VCaP (cell line): ENCODE measurements at regions not wholly inside any gene's neighbourhood (a gene's known extent, or its start where the extent isn't known, plus 50 kb on each side); places are given as distances from the start of the nearest gene placed in this dataset.

Source experiments
- H3K27ac ChIP-seq: fragments of 450-650 bp; 2 replicates; pipeline ENCODE4 v1.5.1; 2017
- CTCF ChIP-seq: fragments of 450-650 bp; conservative IDR thresholded peaks from 2 replicates; pipeline ENCODE4 v1.5.1; 2017; ENCODE audit warnings: mild to moderate bottlenecking, moderate library complexity

GRCh38 chr10:78390817-78391216, 357.2 kb downstream of the RPS24 start:
- no peak overlapping the region for H3K27ac ChIP-seq
- no peak for TF ChIP-seq CTCF

GRCh38 chr10:78391585-78391984, 357.9 kb downstream of the RPS24 start:
- no peak for TF ChIP-seq CTCF
- H3K27ac ChIP-seq, result no peak overlapping the region

- no peak overlapping the region for H3K27ac ChIP-seq
Observed at GRCh38 chr10:78392197-78392596, 358.5 kb downstream of the RPS24 start.

GRCh38 chr10:78393094-78393493, 359.4 kb downstream of the RPS24 start:
- TF ChIP-seq CTCF, result no peak
- no peak overlapping the region for H3K27ac ChIP-seq

More at GRCh38 chr10:78392197-78392596, 358.5 kb downstream of the RPS24 start:
- TF ChIP-seq CTCF, result no peak

- no peak for TF ChIP-seq CTCF
- no peak overlapping the region for H3K27ac ChIP-seq
Observed at GRCh38 chr10:78394047-78394446, 360.4 kb downstream of the RPS24 start.

GRCh38 chr10:78395162-78395561, 361.5 kb downstream of the RPS24 start:
- no peak overlapping the region for H3K27ac ChIP-seq
- TF ChIP-seq CTCF, result no peak

- TF ChIP-seq CTCF, result no peak
- no peak overlapping the region for H3K27ac ChIP-seq
Observed at GRCh38 chr10:78396754-78397153, 363.1 kb downstream of the RPS24 start.

GRCh38 chr10:78397786-78398185, 364.1 kb downstream of the RPS24 start:
- H3K27ac ChIP-seq, result no peak overlapping the region
- no peak for TF ChIP-seq CTCF
